ENCODE measurements at regions not wholly inside any gene's neighbourhood (a gene's known extent, or its start where the extent isn't known, plus 50 kb on each side); places are given as distances from the start of the nearest gene placed in this dataset.

DNA sequence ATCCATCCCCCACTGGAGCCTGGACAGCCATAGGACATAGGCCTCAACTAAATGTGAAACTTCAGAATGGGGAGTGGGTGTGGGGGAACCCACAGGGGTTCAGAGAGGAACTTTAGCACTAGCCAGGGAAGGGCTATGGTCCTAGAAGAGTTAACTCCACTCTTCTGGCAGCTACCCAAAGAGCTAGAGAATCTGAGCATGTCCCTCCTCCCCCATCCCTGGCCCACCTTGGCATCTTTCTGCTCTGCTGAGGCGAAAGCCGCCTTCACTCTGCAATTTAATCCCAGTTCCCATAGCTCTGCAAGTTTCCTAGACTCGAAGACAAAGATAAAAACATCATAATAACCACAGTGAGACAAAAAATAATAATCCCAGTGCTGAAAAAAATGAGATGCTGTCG lies 214.7 kb upstream of the RTL1 start:
- TF ChIP-seq, protein P1, sequence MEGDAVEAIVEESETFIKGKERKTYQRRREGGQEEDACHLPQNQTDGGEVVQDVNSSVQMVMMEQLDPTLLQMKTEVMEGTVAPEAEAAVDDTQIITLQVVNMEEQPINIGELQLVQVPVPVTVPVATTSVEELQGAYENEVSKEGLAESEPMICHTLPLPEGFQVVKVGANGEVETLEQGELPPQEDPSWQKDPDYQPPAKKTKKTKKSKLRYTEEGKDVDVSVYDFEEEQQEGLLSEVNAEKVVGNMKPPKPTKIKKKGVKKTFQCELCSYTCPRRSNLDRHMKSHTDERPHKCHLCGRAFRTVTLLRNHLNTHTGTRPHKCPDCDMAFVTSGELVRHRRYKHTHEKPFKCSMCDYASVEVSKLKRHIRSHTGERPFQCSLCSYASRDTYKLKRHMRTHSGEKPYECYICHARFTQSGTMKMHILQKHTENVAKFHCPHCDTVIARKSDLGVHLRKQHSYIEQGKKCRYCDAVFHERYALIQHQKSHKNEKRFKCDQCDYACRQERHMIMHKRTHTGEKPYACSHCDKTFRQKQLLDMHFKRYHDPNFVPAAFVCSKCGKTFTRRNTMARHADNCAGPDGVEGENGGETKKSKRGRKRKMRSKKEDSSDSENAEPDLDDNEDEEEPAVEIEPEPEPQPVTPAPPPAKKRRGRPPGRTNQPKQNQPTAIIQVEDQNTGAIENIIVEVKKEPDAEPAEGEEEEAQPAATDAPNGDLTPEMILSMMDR (IDR thresholded peaks at IDR 0.05) = no peak
- no peak for TF ChIP-seq POLR2A (IDR thresholded peaks at IDR 0.05)
